ENCODE measurements at regions not wholly inside any gene's neighbourhood (a gene's known extent, or its start where the extent isn't known, plus 50 kb on each side); places are given as distances from the start of the nearest gene placed in this dataset.

GRCh38 chr2:105617631-105618350 lies 126.9 kb upstream of the NCK2 start:
- no peak for DNase-seq

DNA sequence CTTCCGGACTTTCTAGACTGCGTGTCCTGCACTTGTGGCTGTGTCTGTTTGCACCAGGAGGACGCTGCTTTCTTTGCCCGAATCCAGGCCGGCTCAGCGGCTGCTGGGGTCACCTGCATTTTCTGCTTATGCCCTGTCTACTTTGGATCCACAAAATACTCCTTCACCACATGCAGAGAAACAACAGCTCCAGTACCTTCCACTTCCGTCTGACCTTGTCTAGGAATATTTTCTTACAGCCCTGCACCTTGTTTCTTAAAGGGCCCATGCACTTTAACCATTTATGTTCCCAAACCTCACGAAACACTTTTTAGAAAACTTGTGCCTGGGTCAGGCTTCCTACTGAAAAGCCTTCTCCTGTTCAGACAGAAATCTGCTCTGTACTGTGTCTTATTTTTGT lies 129.4 kb upstream of the NCK2 start:
- no peak for DNase-seq

DNA sequence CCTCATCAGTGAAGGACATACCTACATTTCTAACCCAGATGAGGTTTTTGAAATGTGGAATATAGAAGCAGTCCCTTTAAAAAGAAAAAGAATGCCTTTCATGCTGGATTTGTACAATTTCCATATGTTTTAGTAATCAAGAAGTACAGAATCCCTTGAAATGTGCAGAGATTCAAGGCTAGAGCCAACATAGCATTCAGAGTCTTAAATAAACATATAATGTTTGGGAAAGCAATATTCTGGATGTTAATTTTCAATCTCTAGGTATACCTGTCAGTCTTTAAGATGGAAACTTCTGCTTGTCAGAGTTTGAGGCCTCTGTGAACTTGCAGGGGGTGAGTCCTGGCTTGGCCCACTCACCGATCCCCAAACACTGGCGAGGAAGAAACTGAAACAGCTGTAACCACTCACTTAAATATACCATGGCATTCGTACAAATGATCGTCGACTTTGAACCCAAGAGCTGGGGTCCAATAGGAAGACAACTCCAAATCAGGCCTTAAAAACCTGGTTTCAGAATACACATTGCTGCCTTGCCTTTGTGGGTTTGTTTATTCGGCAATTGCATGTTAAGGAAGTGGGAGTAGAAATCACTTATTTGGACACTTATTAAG lies 132.8 kb upstream of the NCK2 start:
- no peak for DNase-seq

- DNase-seq: no peak
Observed at GRCh38 chr2:105611333-105611637, 133.4 kb upstream of the NCK2 start.

DNA sequence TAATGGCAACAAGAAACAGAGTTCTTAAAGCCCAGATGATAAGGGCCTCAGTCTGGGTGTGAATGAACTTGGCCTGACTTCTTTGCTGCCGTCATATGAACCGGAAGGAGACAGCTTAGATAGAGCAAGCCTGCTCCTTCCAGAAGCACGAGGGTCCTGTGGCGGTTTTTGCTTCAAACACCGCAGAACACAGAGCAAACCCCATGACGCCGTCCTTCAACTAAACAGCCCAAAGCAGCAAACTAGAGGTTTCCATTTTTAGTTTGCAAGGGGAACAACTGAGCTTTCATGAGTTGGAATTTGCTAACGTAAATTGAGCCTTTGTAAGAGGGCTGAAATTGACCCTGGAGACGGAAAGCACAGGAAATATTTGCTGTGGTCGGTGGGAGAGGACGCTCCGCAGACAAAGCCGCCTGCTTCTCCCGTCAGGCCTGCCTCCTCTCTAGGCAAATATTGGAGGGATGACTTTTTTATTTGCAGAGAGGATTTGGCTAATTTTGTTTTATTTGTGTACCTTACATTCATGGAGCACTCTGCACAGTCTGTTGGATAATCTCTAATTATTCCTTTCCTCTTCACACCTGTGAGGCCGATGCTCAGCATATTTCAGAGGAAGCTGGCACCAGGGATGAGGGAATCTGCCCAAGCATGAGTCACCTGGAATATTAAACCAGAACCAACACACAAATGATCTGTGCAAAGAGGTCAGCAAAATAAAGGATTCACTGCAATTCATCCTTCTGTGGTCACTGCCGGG lies 134.0 kb upstream of the NCK2 start:
- DNase-seq: no peak

DNA sequence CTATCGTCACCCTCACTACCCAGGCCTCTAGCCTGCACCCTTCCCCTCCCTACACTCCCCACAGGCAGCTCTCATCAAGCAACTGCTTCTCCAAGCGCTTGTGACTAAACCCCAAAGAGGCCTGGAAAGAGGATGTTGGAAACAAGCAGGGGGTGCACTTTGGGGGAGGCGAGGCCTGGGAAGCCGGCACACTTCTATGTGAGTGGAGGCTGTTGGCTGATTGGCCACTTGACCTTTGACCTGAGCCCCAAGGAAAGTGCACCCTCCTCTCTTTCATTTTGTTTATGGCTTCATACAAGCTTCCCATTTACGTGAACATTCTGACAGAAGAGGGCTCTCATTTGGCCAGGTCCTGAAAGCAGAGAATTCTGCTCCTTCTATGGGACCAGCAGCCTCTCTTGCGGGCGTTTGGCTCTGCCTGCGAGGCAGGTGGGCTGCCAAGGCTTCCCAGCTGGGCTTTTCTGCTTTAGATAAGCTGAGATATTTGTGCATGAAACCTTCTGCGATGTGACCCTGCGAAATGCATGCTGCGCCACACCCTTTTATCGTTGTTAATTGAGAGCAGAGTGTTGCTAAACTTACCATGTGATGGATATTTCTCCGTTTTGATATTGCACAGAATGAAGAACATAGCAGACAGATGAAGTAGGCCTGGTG lies 134.8 kb upstream of the NCK2 start:
- DNase-seq: no peak

GRCh38 chr2:105607920-105608504 lies 136.7 kb upstream of the NCK2 start:
- no peak for DNase-seq

DNA sequence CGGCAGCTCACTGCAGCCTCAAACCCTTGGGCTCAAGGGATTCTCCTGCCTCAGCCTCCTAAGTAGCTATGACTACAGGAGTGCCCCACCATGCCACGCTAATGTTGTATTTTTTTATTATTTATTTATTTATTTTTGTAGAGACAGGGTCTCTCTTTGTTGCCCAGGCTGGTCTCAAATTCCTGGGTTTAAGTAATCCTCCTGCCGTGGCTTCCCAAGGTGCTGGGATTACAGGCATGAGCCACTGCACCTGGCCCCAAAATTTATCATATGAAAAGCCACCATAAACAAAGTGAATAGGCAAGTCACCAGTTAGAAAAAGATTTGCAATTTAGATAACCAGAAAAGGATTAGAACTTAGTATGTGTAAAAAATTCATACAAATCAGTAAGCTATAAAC lies 138.6 kb upstream of the NCK2 start:
- DNase-seq: no peak

DNA sequence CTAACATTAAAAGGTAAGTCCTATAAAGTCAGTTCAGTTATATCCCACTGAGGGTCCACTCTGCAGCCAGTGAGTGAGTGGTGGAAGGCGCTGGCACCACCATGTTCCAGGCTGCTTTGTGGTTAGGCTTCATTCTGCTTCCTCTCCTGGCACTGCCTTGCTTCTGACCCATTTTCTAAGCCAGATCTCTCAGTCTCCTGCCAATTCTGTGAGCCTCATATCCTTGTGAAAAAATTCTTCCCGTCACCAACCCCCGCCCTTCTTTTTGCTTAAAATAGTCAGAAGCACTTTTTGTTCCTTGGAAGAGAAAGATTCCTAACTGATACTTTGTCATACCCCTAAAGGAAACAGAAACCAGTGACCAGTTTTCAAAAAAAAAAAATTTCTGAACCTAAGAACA lies 139.8 kb upstream of the NCK2 start:
- no peak for DNase-seq

- no peak for DNase-seq
Observed at GRCh38 chr2:105600949-105601794, 143.5 kb upstream of the NCK2 start.

DNA sequence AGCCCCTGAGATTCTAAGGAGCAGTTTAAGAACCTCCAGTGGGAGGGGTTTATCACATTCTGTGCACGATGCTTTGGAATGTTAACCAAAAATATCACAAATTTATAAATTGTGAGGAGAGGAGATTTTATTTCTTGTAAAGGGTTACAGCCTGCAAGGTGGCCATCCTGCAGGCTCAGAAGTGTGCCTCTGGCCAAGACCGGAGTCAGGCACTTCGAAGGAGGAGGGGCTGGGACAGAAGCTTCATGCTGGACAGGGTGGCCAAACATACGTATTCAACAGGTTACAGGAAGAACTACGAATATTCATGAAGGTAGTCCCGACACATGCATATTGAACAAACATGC lies 144.1 kb upstream of the NCK2 start:
- no peak for DNase-seq

GRCh38 chr2:105600037-105600442 lies 144.7 kb upstream of the NCK2 start:
- DNase-seq: no peak

- no peak for DNase-seq
Observed at GRCh38 chr2:105598829-105599698, 145.6 kb upstream of the NCK2 start.

DNA sequence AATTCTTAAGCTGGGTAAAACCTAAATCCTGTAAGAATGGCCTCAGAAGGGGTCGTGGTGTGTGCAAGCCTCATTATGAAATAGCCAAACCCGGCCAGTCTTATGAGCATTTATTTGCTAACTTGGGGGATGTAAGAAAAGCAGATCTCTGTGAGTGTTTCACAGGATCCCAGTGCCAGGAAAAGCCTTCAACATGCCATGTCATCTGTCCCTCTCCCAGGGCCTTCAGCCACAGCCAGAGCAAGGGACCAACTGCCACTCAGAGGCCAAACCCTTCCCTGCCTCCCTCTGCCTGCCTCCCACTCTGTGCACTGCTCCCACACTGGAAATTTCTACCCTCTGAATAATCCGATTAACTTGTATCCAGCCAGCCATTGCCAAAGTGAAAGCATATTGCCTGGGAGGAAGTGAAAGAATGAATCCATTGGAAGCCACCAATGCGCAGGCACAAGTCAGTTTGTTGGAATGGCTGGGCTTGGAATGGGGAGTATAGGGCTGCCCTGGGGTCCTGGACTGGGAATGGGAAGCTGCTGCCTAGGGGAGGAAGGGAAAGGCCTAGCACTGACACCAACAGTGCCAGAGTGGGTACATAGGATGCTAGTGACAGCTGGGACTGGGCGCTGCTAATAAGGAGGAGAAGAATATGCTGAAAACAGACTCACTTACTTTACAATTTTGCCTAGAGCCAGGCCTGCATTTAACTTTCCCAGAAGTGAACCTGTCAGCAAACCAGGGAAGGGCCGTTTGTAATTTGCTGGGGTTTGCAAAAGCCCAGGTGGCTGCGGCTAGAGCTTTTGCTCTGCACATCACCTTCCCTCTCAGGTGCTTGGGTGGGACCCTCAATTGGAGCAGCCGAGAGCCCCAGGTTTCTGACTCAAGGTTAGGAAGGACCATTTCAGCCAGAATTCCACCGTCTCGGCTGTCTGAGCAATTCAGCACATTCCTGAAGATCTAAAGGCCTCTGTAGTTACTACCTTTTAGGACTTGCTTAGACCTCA lies 146.6 kb upstream of the NCK2 start:
- DNase-seq: no peak

DNA sequence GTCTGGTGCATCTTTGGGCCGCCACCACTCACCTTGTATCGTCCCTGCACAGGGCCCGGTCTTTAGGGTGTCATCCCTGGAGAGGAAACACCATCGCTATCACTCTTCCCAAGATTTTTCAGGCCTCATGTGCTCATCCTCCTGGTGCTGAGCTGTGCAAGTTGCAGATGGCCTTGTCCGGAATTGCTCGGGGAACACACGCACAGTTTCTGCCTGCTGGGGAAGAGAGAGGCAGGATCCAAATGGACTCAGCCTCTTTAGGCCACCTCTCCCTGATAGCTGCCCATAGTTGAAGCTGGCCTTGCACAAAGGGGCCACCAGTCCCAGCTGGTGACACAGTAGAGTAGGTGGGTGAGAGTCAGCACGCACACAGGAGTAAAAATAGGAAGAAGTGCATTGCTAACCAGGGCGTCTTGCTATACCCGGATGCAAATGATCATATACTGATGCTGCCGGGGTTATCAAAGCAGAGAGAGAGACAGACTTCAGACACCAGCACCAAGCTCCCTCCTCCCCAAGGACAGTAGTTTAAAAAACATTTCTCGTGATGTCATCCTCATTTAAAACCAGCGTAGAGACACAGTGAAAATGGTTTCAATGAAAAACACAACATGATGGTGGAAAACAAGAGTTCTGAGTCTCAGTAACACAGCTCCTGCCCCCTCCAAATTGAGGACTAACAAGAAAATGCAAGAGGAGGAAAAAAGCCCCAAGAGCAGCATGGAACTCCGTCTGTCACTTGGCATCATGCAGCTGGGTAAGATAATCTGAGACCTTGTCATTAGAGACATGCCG lies 147.5 kb upstream of the NCK2 start:
- no peak for DNase-seq

- no peak for DNase-seq
Observed at GRCh38 chr2:105596411-105596921, 148.2 kb upstream of the NCK2 start.

- no peak for DNase-seq
Observed at GRCh38 chr2:105595536-105595935, 149.2 kb upstream of the NCK2 start.

DNA sequence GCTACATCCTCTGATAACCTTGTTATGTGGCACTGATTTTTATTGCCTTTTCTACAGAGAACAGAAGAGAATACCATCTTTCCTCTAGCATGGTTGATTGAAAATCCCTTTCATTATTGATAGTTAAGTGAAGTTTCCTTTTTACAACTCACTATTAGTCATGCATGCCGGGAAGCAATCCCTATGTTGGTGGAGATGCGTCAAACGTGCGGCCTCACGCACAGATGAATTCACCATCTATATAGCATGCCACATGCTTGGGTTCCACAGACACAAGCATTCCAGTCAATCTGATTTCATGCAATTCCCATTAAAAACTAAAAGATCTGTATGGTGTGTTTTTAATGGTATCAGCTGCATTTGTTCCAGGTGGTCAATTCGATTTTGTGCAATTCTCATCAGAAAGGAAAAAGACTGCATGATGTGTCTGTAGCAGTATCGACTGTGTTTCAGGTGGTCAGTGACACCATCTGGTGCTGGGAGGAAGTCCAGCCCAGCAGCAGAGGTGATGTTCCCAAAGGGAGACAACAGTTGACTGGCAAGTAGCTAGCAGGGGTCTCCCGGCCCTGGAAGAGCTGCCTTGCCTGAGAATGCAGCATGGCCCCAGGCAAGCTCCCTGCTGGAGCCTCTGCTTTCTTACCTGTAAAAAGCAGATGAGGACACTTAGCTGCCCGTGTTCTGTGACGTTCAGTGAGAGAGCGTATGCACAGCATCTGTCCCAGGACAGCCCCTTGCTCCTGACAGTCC lies 151.3 kb upstream of the NCK2 start:
- no peak for DNase-seq
